Loucy (cell line): ENCODE measurements at regions not wholly inside any gene's neighbourhood (a gene's known extent, or its start where the extent isn't known, plus 50 kb on each side); places are given as distances from the start of the nearest gene placed in this dataset.

ENCODE experiments used
- H2AFZ ChIP-seq: fragments of 200-600 bp; sonication (generic); 2 replicates; pipeline ENCODE4 v1.6.0; 2016; ENCODE audit warnings: antibody characterized with exemption, mild to moderate bottlenecking, low read length, moderate library complexity
- H3F3A ChIP-seq: fragments of 200-600 bp; 2 replicates; pipeline ENCODE4 v1.6.0; 2016; ENCODE audit warnings: antibody characterized with exemption, low read depth, mild to moderate bottlenecking
- H3K27me3 ChIP-seq: fragments of 200-600 bp; sonication (generic); 2 replicates; pipeline ENCODE4 v1.6.1; 2014; ENCODE audit warnings: low read length, mild to moderate bottlenecking; ENCODE audit not compliant: insufficient read depth, poor library complexity, severe bottlenecking
- H3K36me3 ChIP-seq: fragments of 200-600 bp; sonication (generic); 2 replicates; pipeline ENCODE4 v1.6.1; 2016; ENCODE audit warnings: low read length; ENCODE audit not compliant: insufficient read depth
- H3K4me1 ChIP-seq: fragments of 200-600 bp; sonication (generic); 2 replicates; pipeline ENCODE4 v1.5.1; 2014; ENCODE audit warnings: low read length, mild to moderate bottlenecking; ENCODE audit not compliant: insufficient read depth, poor library complexity, severe bottlenecking
- H3K4me2 ChIP-seq: fragments of 200-600 bp; sonication (generic); 2 replicates; pipeline ENCODE4 v1.6.0; 2014; ENCODE audit warnings: antibody characterized with exemption, low read length, low read depth, mild to moderate bottlenecking; ENCODE audit not compliant: poor library complexity, severe bottlenecking
- H3K4me3 ChIP-seq: fragments of 200-600 bp; sonication (generic); 2 replicates; pipeline ENCODE4 v1.5.1; 2014; ENCODE audit warnings: low read length, mild to moderate bottlenecking, mixed read lengths; ENCODE audit not compliant: poor library complexity, severe bottlenecking
- H3K79me2 ChIP-seq: fragments of 200-600 bp; sonication (generic); 2 replicates; pipeline ENCODE4 v1.6.1; 2014; ENCODE audit warnings: low read length; ENCODE audit not compliant: insufficient read depth
- H3K9ac ChIP-seq: fragments of 200-600 bp; sonication (generic); 2 replicates; pipeline ENCODE4 v1.6.0; 2014; ENCODE audit warnings: mild to moderate bottlenecking, low read depth, low read length, moderate library complexity; ENCODE audit not compliant: poor library complexity, severe bottlenecking
- H3K9me2 ChIP-seq: fragments of 200-600 bp; sonication (generic); replicated peaks from 2 replicates; pipeline ENCODE4 v1.6.1; 2016; ENCODE audit warnings: low read depth, low read length, mixed read lengths
- H3K9me3 ChIP-seq: fragments of 200-600 bp; sonication (generic); 2 replicates; pipeline ENCODE4 v1.6.1; 2014; ENCODE audit warnings: mild to moderate bottlenecking, antibody characterized with exemption, low read length, low read depth; ENCODE audit not compliant: insufficient read depth
- H4K20me1 ChIP-seq: fragments of 200-600 bp; sonication (generic); 2 replicates; pipeline ENCODE4 v1.6.0; 2014; ENCODE audit warnings: antibody characterized with exemption, low read length, mild to moderate bottlenecking; ENCODE audit not compliant: insufficient read depth, poor library complexity, severe bottlenecking
- EZH2phosphoT487 ChIP-seq: fragments of 200-600 bp; IDR thresholded peaks from 2 replicates; pipeline ENCODE4 v1.6.1; 2018; ENCODE audit warnings: antibody characterized with exemption, mild to moderate bottlenecking, moderate library complexity, borderline replicate concordance
- TF ChIP-seq, protein P1 (sequence below): fragments of 200-600 bp; sonication (generic); conservative IDR thresholded peaks from 2 replicates; pipeline ENCODE4 v1.5.1; 2014; ENCODE audit warnings: mild to moderate bottlenecking, antibody characterized with exemption, low read length

DNA sequence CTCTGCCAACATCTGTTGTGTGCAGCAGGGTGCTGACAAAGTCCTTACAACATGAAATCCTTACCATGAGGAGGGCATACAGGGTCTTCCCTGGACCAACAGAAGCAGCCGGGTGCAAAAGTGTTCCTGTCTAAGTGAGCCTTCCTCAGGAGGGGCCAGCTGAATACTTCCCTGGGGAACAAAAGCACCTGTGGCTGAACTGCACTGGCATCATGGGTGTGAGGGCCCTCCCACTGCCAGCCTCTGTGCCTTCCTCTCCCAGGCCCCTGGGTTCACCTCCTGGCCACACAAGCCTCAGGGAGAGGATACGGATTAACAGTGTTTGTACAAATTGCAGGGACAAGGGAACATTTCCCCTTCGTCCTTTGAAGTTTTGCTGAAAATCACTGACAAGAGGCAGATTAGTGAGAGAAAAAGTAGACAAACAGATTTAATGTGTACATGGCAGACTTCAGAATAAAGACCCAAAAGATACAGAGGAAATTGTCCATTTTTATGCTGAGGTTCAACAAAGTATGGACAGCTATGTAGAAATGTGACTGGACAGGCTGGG lies 91.0 kb upstream of the PPM1J start:
- no peaks in the 10 kb centered on the region for H3K4me1 ChIP-seq
- H2AFZ ChIP-seq: no peak overlapping the region
- no peaks in the 10 kb centered on the region for H3K9me2 ChIP-seq
- no peaks in the 10 kb centered on the region for H3F3A ChIP-seq
- H3K36me3 ChIP-seq: no peaks in the 10 kb centered on the region
- H3K4me2 ChIP-seq: no peak overlapping the region
- H3K4me3 ChIP-seq: no peak overlapping the region
- H4K20me1 ChIP-seq: no peaks in the 10 kb centered on the region
- no peaks in the 10 kb centered on the region for H3K79me2 ChIP-seq
- H3K9me3 ChIP-seq: no peaks in the 10 kb centered on the region
- no peak for TF ChIP-seq EZH2phosphoT487
- TF ChIP-seq, protein P1, sequence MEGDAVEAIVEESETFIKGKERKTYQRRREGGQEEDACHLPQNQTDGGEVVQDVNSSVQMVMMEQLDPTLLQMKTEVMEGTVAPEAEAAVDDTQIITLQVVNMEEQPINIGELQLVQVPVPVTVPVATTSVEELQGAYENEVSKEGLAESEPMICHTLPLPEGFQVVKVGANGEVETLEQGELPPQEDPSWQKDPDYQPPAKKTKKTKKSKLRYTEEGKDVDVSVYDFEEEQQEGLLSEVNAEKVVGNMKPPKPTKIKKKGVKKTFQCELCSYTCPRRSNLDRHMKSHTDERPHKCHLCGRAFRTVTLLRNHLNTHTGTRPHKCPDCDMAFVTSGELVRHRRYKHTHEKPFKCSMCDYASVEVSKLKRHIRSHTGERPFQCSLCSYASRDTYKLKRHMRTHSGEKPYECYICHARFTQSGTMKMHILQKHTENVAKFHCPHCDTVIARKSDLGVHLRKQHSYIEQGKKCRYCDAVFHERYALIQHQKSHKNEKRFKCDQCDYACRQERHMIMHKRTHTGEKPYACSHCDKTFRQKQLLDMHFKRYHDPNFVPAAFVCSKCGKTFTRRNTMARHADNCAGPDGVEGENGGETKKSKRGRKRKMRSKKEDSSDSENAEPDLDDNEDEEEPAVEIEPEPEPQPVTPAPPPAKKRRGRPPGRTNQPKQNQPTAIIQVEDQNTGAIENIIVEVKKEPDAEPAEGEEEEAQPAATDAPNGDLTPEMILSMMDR: no peak
- H3K9ac ChIP-seq: no peak overlapping the region
- H3K27me3 ChIP-seq: no peaks in the 10 kb centered on the region

DNA sequence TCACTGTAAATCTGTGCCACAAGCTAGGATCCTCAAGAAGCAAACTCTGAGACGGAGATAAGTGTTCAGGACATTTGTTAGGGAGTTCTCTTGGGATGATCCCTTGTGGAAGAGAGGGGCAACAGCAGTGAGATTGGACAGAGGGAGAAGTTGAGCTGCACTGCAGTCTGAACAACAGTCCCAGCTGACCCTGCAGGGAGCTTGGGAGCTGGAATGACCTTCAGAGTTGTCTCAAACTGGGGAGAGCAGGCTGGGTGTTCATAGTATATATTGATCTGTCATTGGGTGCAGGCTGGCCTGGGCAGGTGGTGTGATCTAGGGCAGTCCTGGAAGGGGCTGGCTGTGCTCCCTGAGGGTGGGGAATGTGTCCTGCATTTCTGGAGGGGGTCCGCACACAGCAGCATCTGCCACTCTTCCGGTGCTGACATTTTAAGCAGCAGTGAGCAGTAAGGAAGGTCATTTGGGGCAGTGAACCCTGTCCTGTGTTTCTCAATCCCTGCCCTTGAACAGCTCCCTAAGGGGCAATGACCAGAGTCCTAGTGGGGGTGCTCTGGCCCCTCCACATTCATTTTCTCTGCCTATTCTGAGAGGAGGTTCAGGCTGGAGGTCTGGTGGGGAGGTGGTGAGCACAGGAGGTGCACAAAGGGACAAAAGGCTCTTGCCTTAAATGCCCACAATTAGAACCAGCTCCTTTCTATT lies 90.2 kb upstream of the PPM1J start:
- Histone ChIP-seq H3K27me3 (no peaks in the 10 kb centered on the region), H3K4me2 (no peak overlapping the region), H3K79me2 (no peaks in the 10 kb centered on the region), H3K36me3 (no peaks in the 10 kb centered on the region), H3K4me3 (no peak overlapping the region), H3K9me2 (no peaks in the 10 kb centered on the region), H4K20me1 (no peaks in the 10 kb centered on the region), H3K9me3 (no peaks in the 10 kb centered on the region), H3K4me1 (no peaks in the 10 kb centered on the region), H3K9ac (no peak overlapping the region), H3F3A (no peaks in the 10 kb centered on the region), H2AFZ (no peak overlapping the region)
- TF ChIP-seq, protein P1: no peak
- TF ChIP-seq EZH2phosphoT487: no peak

DNA sequence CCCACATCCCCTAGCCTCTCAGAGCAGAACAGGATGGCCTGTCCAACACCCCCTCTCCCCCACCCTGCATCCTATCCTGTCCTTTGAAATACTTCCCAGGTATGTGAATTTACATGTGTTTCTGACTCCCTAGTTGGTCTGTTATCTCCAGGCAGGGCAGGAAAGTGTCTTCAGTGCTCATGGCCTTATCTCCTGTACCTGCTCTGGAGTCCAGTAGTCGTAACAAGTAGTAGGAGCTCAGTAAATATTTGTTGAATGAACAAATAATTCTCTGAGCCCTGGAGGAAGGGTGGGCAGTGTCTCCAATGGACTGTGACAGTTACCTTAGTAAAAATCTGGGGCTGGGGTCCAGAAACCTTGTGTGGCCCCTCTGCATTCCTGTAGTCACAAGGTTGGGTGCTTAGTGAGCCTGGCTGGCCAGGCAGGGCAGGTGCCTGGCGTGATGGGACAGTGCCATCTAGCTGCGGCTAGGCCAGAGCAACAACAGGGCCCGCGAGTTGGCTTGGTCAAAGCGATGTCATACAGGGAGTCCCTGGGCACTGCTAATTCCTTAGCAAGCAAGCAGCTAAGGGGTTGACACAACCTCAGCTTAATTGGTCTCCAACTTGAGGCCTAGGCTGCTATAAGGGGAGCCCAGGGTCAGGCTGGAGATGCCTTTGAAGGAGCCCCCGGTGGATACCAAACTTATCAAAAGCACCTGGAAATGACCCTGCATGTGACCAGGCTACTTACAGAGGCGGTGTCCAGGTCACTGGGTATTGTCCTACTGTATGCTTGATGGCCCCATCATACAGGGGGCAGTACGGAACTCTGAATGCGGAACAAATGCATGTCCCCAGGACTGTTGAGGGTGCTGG lies 89.0 kb upstream of the PPM1J start:
- H3K27me3 ChIP-seq: no peaks in the 10 kb centered on the region
- no peak overlapping the region for H2AFZ ChIP-seq
- TF ChIP-seq, protein P1: peak; percentile 94
- TF ChIP-seq EZH2phosphoT487: no peak
- H3K4me1 ChIP-seq: no peaks in the 10 kb centered on the region
- H3K9me2 ChIP-seq: no peaks in the 10 kb centered on the region
- no peaks in the 10 kb centered on the region for H3K36me3 ChIP-seq
- no peak overlapping the region for H3K9ac ChIP-seq
- no peaks in the 10 kb centered on the region for H4K20me1 ChIP-seq
- H3K4me3 ChIP-seq: no peak overlapping the region
- no peaks in the 10 kb centered on the region for H3F3A ChIP-seq
- H3K79me2 ChIP-seq: no peaks in the 10 kb centered on the region
- no peak overlapping the region for H3K4me2 ChIP-seq
- H3K9me3 ChIP-seq: no peaks in the 10 kb centered on the region
